SK-N-SH (cell line): ENCODE measurements at regions not wholly inside any gene's neighbourhood (a gene's known extent, or its start where the extent isn't known, plus 50 kb on each side); places are given as distances from the start of the nearest gene placed in this dataset.

Experiments
- CTCF ChIA-PET: fragments of 300-600, 350-600 bp; formaldehyde crosslinking; extraction: SDS; loops from one replicate; lab custom pipeline; 2021; lab: Yijun Ruan, JAX
- POLR2A ChIA-PET: fragments of 350-600 bp; sonication (Branson Sonifier 250); formaldehyde crosslinking; extraction: SDS; loops from one replicate; lab custom pipeline; 2020; ENCODE audit warnings: antibody characterized with exemption, inconsistent platforms; lab: Yijun Ruan, JAX
- DNase-seq: peaks from one replicate; pipeline ENCODE4 v3.0.0; 2012
- H2AFZ ChIP-seq: fragments of 200-600 bp; sonication (generic); 2 replicates; pipeline ENCODE4 v1.8.1; 2016; ENCODE audit warnings: antibody characterized with exemption, mild to moderate bottlenecking, low read depth
- H3F3A ChIP-seq: fragments of 200-600 bp; sonication (generic); replicated peaks from 2 replicates; pipeline ENCODE3; 2016; ENCODE audit warnings: antibody characterized with exemption, mild to moderate bottlenecking; ENCODE audit not compliant: insufficient read depth
- H3K27ac ChIP-seq, 2 experiments: fragments of 200-500 bp in 1 of 2; fragments of 200-600 bp in 1 of 2; sonication (Bioruptor generic) in 1 of 2; sonication (generic), shearing (Covaris generic) in 1 of 2; 2 replicates each; pipeline versions ENCODE4 v1.5.1 to v1.6.1; 2014 to 2016; ENCODE audit warnings: low read depth in 2 of 2, inconsistent platforms in 1 of 2, low read length in 1 of 2, mild to moderate bottlenecking in 1 of 2, mixed read lengths in 1 of 2
- H3K27me3 ChIP-seq: fragments of 200-600 bp; sonication (generic), shearing (Covaris generic); 2 replicates; pipeline ENCODE4 v1.6.1; 2016; ENCODE audit warnings: mixed run types; ENCODE audit not compliant: insufficient read depth
- H3K36me3 ChIP-seq, 2 experiments: fragments of 200-500 bp in 1 of 2; fragments of 200-600 bp in 1 of 2; sonication (Bioruptor generic) in 1 of 2; sonication (generic) in 1 of 2; replicated peaks in 1 of 2; 2 replicates each; pipeline versions ENCODE3 to v1.5.1; 2014 to 2016; ENCODE audit warnings: low read length in 1 of 2, mild to moderate bottlenecking in 1 of 2; ENCODE audit not compliant: insufficient read depth in 2 of 2, control insufficient read depth in 1 of 2
- H3K4me1 ChIP-seq, 2 experiments: fragments of 200-500 bp in 1 of 2; fragments of 200-600 bp in 1 of 2; sonication (Bioruptor generic) in 1 of 2; sonication (generic), shearing (Covaris generic) in 1 of 2; 2 replicates each; pipeline versions ENCODE4 v1.5.1 to v1.6.1; 2014 to 2016; ENCODE audit warnings: low read depth in 1 of 2, low read length in 1 of 2, mixed run types in 1 of 2; ENCODE audit not compliant: insufficient read depth in 2 of 2, control insufficient read depth in 1 of 2
- H3K4me2 ChIP-seq: fragments of 200-600 bp; sonication (generic), shearing (Covaris generic); 2 replicates; pipeline ENCODE4 v1.6.1; 2017; ENCODE audit warnings: mixed run types
- H3K4me3 ChIP-seq, 2 experiments: fragments of 200-500 bp in 1 of 2; fragments of 200-600 bp in 1 of 2; sonication (Bioruptor generic) in 1 of 2; sonication (generic), shearing (Covaris generic) in 1 of 2; 2 replicates each; pipeline versions ENCODE4 v1.5.1 to v1.8.1; 2014 to 2016; ENCODE audit warnings: low read depth in 2 of 2, inconsistent platforms in 1 of 2, low read length in 1 of 2, mild to moderate bottlenecking in 1 of 2, mixed read lengths in 1 of 2, moderate library complexity in 1 of 2
- H3K79me2 ChIP-seq: fragments of 200-600 bp; sonication (generic); 2 replicates; pipeline ENCODE4 v1.8.1; 2017; ENCODE audit warnings: mild to moderate bottlenecking; ENCODE audit not compliant: insufficient read depth
- H3K9ac ChIP-seq: fragments of 200-600 bp; sonication (generic); 2 replicates; pipeline ENCODE4 v1.6.1; 2017; ENCODE audit warnings: mixed run types
- H3K9me2 ChIP-seq: fragments of 200-600 bp; sonication (generic); 2 replicates; pipeline ENCODE4 v1.6.1; 2017; ENCODE audit warnings: mixed run types
- H3K9me3 ChIP-seq: fragments of 200-600 bp; sonication (generic); 2 replicates; pipeline ENCODE4 v1.6.1; 2017; ENCODE audit warnings: mixed run types, mild to moderate bottlenecking, moderate library complexity
- H4K20me1 ChIP-seq: fragments of 200-600 bp; sonication (generic); 2 replicates; pipeline ENCODE4 v1.6.1; 2017; ENCODE audit warnings: mild to moderate bottlenecking, mixed run types; ENCODE audit not compliant: insufficient read depth
- CHD2 ChIP-seq: fragments of 150-350 bp; IDR thresholded peaks from 2 replicates; pipeline ENCODE4 v1.6.1; 2018; ENCODE audit warnings: low read length; ENCODE audit not compliant: partially characterized antibody
- CTCF ChIP-seq: fragments of 200-600 bp; sonication (generic); IDR thresholded peaks from 2 replicates; pipeline ENCODE4 v1.6.1; 2017; ENCODE audit warnings: antibody characterized with exemption, mild to moderate bottlenecking, moderate library complexity
- ELF1 ChIP-seq: IDR thresholded peaks from 2 replicates; pipeline ENCODE4 v1.4.0; 2012
- EP300 ChIP-seq, 2 experiments: IDR thresholded peaks; 2 replicates each; pipeline versions ENCODE4 v1.4.0 to v1.6.1; 2012; ENCODE audit warnings: borderline replicate concordance in 1 of 2, low read depth in 1 of 2, low read length in 1 of 2
- FOSL2 ChIP-seq: IDR thresholded peaks from 2 replicates; pipeline ENCODE4 v1.4.0; 2012; ENCODE audit warnings: low read depth, mild to moderate bottlenecking, moderate library complexity, borderline replicate concordance
- FOXM1 ChIP-seq: IDR thresholded peaks from 2 replicates; pipeline ENCODE4 v1.4.0; 2012; ENCODE audit warnings: low read depth, mild to moderate bottlenecking
- GATA2 ChIP-seq: sonication (generic); formaldehyde crosslinking; IDR thresholded peaks from 2 replicates; pipeline ENCODE4 v1.5.0; 2020; ENCODE audit warnings: mild to moderate bottlenecking, missing genetic modification reagents
- JUND ChIP-seq: IDR thresholded peaks from 2 replicates; pipeline ENCODE4 v1.4.0; 2012
- MAX ChIP-seq: IDR thresholded peaks from 2 replicates; pipeline ENCODE4 v1.4.0; 2012; ENCODE audit warnings: low read depth
- MXI1 ChIP-seq: IDR thresholded peaks from 2 replicates; pipeline ENCODE4 v1.6.1; 2012; ENCODE audit warnings: mild to moderate bottlenecking, low read depth, low read length, improper control_type of control experiment
- NFIC ChIP-seq: IDR thresholded peaks from 2 replicates; pipeline ENCODE4 v1.4.0; 2012; ENCODE audit warnings: borderline replicate concordance
- PBX3 ChIP-seq: IDR thresholded peaks from 2 replicates; pipeline ENCODE4; 2012
- POLR2AphosphoS5 ChIP-seq: IDR thresholded peaks from 2 replicates; pipeline ENCODE4 v1.6.1; 2012; ENCODE audit warnings: low read depth, low read length
- RAD21 ChIP-seq: IDR thresholded peaks from 2 replicates; pipeline ENCODE4 v1.6.1; 2012; ENCODE audit warnings: mild to moderate bottlenecking, low read length
- RCOR1 ChIP-seq: fragments of 150-350 bp; IDR thresholded peaks from 2 replicates; pipeline ENCODE4 v1.6.1; 2017; ENCODE audit warnings: antibody characterized with exemption, low read length
- RFX5 ChIP-seq: IDR thresholded peaks from 2 replicates; pipeline ENCODE4 v1.6.1; 2012; ENCODE audit warnings: mild to moderate bottlenecking, improper control_type of control experiment, low read length
- RXRA ChIP-seq: IDR thresholded peaks from 2 replicates; pipeline ENCODE4 v1.4.0; 2012; ENCODE audit warnings: low read depth, mild to moderate bottlenecking, borderline replicate concordance
- SIN3A ChIP-seq: IDR thresholded peaks from 2 replicates; pipeline ENCODE4 v1.6.1; 2012; ENCODE audit warnings: low read depth, mild to moderate bottlenecking, low read length, moderate library complexity, borderline replicate concordance
- SMC3 ChIP-seq: IDR thresholded peaks from 2 replicates; pipeline ENCODE4 v1.6.1; 2012; ENCODE audit warnings: low read depth, low read length, improper control_type of control experiment
- TAF1 ChIP-seq: IDR thresholded peaks from 2 replicates; pipeline ENCODE4 v1.6.1; 2012; ENCODE audit warnings: low read depth, mild to moderate bottlenecking, low read length, moderate library complexity, borderline replicate concordance
- TCF12 ChIP-seq: IDR thresholded peaks from 2 replicates; pipeline ENCODE4 v1.4.0; 2012
- TEAD4 ChIP-seq: IDR thresholded peaks from 2 replicates; pipeline ENCODE4 v1.4.0; 2012; ENCODE audit warnings: mild to moderate bottlenecking, borderline replicate concordance; ENCODE audit not compliant: insufficient read depth
- USF2 ChIP-seq: fragments of 150-350 bp; IDR thresholded peaks from 2 replicates; pipeline ENCODE4 v1.6.1; 2017; ENCODE audit warnings: antibody characterized with exemption, low read length, low read depth, borderline replicate concordance
- WGBS: methylation state at CpG from one replicate; pipeline ENCODE4 v1.1.6; 2017; ENCODE audit warnings: low lambda C conversion rate; 5-methylcytosine and 5-hydroxymethylcytosine counted together
- TF ChIP-seq, protein P1 (sequence below): IDR thresholded peaks from 2 replicates; pipeline ENCODE4 v1.4.0; 2012; ENCODE audit warnings: low read depth, borderline replicate concordance
- TF ChIP-seq, protein P2 (sequence below): IDR thresholded peaks from 2 replicates; pipeline ENCODE4 v1.4.0; 2012; ENCODE audit warnings: low read depth, borderline replicate concordance

- H3K9me2 ChIP-seq = no peaks in the 10 kb centered on the region
- H3K79me2 ChIP-seq = no peaks in the 10 kb centered on the region
- POLR2A ChIA-PET = no interaction called here
- no peaks in the 10 kb centered on the region for H3K9me3 ChIP-seq
- no peak overlapping the region for H3K4me2 ChIP-seq
- H3K36me3 ChIP-seq = no peaks in the 10 kb centered on the region
- peaks cover 11% of the 10 kb centered on the region for H3F3A ChIP-seq
- no peaks in the 10 kb centered on the region for H4K20me1 ChIP-seq
- no peak overlapping the region; a peak in 1 of 4 replicates for H3K4me3 ChIP-seq
- peak overlapping the region; percentile 73 for H2AFZ ChIP-seq
- DNase-seq = peak; percentile 90
- no peak overlapping the region for H3K9ac ChIP-seq
- CTCF ChIA-PET = interaction anchor here (0.6 to 7.1 kb wide), 87 partner anchors 10 to 1713 kb away, joined by 3 to 99 read pairs (median 4); partner anchors contain the start of genes ASAP2, CPSF3 and ITGB1BP1
- WGBS = 34% methylated on average over 19 of the region's 19 CpGs
- H3K27ac ChIP-seq = no peak overlapping the region
- no peaks in the 10 kb centered on the region for H3K27me3 ChIP-seq
- H3K4me1 ChIP-seq = peaks cover 3 to 9% of the 10 kb centered on the region in 2 experiments; a peak in 1 of 4 replicates
- TF ChIP-seq SIN3A = no peak
- TF ChIP-seq PBX3 = no peak
- no peak for TF ChIP-seq GATA2 (CRISPR knock-in tag)
- no peak for TF ChIP-seq JUND
- TF ChIP-seq MAX = no peak
- TF ChIP-seq NFIC = no peak
- TF ChIP-seq TCF12 = no peak
- TF ChIP-seq TEAD4 = no peak
- no peak for TF ChIP-seq EP300 (IDR thresholded peaks at IDR 0.05; ENCODE audit: borderline replicate concordance in 1 of 2, low read depth in 1 of 2, low read length in 1 of 2)
- no peak for TF ChIP-seq USF2
- TF ChIP-seq ELF1 = no peak
- TF ChIP-seq RAD21 = peak; percentile 94
- TF ChIP-seq, protein P1, sequence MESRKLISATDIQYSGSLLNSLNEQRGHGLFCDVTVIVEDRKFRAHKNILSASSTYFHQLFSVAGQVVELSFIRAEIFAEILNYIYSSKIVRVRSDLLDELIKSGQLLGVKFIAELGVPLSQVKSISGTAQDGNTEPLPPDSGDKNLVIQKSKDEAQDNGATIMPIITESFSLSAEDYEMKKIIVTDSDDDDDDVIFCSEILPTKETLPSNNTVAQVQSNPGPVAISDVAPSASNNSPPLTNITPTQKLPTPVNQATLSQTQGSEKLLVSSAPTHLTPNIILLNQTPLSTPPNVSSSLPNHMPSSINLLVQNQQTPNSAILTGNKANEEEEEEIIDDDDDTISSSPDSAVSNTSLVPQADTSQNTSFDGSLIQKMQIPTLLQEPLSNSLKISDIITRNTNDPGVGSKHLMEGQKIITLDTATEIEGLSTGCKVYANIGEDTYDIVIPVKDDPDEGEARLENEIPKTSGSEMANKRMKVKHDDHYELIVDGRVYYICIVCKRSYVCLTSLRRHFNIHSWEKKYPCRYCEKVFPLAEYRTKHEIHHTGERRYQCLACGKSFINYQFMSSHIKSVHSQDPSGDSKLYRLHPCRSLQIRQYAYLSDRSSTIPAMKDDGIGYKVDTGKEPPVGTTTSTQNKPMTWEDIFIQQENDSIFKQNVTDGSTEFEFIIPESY = no peak
- TF ChIP-seq RFX5 = 0 out of 2 replicates have a peak, but pooled peaks have one; percentile 36
- 0 out of 2 replicates have a peak, but pooled peaks have one; percentile 17 for TF ChIP-seq MXI1
- peak; percentile 97 for TF ChIP-seq CTCF
- TF ChIP-seq, protein P2, sequence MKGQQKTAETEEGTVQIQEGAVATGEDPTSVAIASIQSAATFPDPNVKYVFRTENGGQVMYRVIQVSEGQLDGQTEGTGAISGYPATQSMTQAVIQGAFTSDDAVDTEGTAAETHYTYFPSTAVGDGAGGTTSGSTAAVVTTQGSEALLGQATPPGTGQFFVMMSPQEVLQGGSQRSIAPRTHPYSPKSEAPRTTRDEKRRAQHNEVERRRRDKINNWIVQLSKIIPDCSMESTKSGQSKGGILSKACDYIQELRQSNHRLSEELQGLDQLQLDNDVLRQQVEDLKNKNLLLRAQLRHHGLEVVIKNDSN = no peak
- no peak for TF ChIP-seq POLR2AphosphoS5
- no peak for TF ChIP-seq FOSL2
- TF ChIP-seq SMC3 = peak; percentile 95
- no peak for TF ChIP-seq CHD2
- TF ChIP-seq TAF1 = no peak
- TF ChIP-seq RXRA = no peak
- TF ChIP-seq FOXM1 = no peak
- no peak for TF ChIP-seq RCOR1
Measured at GRCh38 chr2:9139491-9140443, 66.8 kb upstream of the ASAP2 start.
